ENCODE measurements at regions not wholly inside any gene's neighbourhood (a gene's known extent, or its start where the extent isn't known, plus 50 kb on each side); places are given as distances from the start of the nearest gene placed in this dataset.
"Not testable (repeated sequence)": the region's sequence is repeated elsewhere in the genome, so short reads cannot be mapped to it uniquely, and the experiment has no call there.

- H3K36me3 ChIP-seq (ENCODE audit: low read depth); H3K4me3 ChIP-seq; DNase-seq; intact Hi-C loops (cut with DNase I, micrococcal nuclease); H3K4me1 ChIP-seq (ENCODE audit: low read depth); ATAC-seq; H3K9me3 ChIP-seq: not testable (repeated sequence)
Observed at GRCh38 chrX:149420566-149420965, 84.5 kb downstream of the IDS start.

- TF ChIP-seq CTCF (IDR thresholded peaks at IDR 0.05) = no peak
- Histone ChIP-seq H3K4me3 (no peak overlapping the region), H3K36me3 (ENCODE audit: low read depth) (no peaks in the 10 kb centered on the region), H3K4me1 (ENCODE audit: low read depth) (no peaks in the 10 kb centered on the region), H3K9me3 (no peaks in the 10 kb centered on the region)
- intact Hi-C loops (cut with DNase I, micrococcal nuclease) = no loop called here
- no peak for ATAC-seq
- DNase-seq = no peak
Observed at GRCh38 chrX:149398027-149398426, 107.1 kb downstream of the IDS start.

GRCh38 chrX:149392921-149393320, 112.2 kb downstream of the IDS start:
- no peak for ATAC-seq

GRCh38 chrX:149383852-149384251, 121.3 kb downstream of the IDS start:
- no peak overlapping the region for H3K4me3 ChIP-seq
- DNase-seq = no peak
- no peaks in the 10 kb centered on the region for H3K36me3 ChIP-seq (ENCODE audit: low read depth)
- no peak for ATAC-seq
- no peaks in the 10 kb centered on the region for H3K4me1 ChIP-seq (ENCODE audit: low read depth)
- no peaks in the 10 kb centered on the region for H3K9me3 ChIP-seq
- TF ChIP-seq CTCF (IDR thresholded peaks at IDR 0.05) = no peak
- intact Hi-C loops (cut with DNase I, micrococcal nuclease) = no loop called here

More at GRCh38 chrX:149392921-149393320, 112.2 kb downstream of the IDS start:
- H3K4me3 ChIP-seq = no peak overlapping the region
- no peak for TF ChIP-seq CTCF (IDR thresholded peaks at IDR 0.05)
- no peaks in the 10 kb centered on the region for H3K9me3 ChIP-seq
- DNase-seq = no peak
- intact Hi-C loops (cut with DNase I, micrococcal nuclease) = no loop called here
- no peaks in the 10 kb centered on the region for H3K36me3 ChIP-seq (ENCODE audit: low read depth)
- H3K4me1 ChIP-seq (ENCODE audit: low read depth) = no peaks in the 10 kb centered on the region

GRCh38 chrX:149374751-149375150, 130.4 kb downstream of the IDS start:
- no peak for TF ChIP-seq CTCF (IDR thresholded peaks at IDR 0.05)
- intact Hi-C loops (cut with DNase I, micrococcal nuclease) = no loop called here

GRCh38 chrX:149372866-149373265, 132.2 kb downstream of the IDS start:
- ATAC-seq (no peak), DNase-seq (no peak)
- no peaks in the 10 kb centered on the region for H3K9me3 ChIP-seq
- H3K36me3 ChIP-seq (ENCODE audit: low read depth) = no peaks in the 10 kb centered on the region
- no peak overlapping the region for H3K4me3 ChIP-seq
- intact Hi-C loops (cut with DNase I, micrococcal nuclease) = no loop called here
- H3K4me1 ChIP-seq (ENCODE audit: low read depth) = no peaks in the 10 kb centered on the region
- TF ChIP-seq CTCF (IDR thresholded peaks at IDR 0.05) = no peak

More at GRCh38 chrX:149374751-149375150, 130.4 kb downstream of the IDS start:
- DNase-seq (no peak), ATAC-seq (no peak)
- Histone ChIP-seq H3K36me3 (ENCODE audit: low read depth) (no peaks in the 10 kb centered on the region), H3K9me3 (no peaks in the 10 kb centered on the region), H3K4me1 (ENCODE audit: low read depth) (no peaks in the 10 kb centered on the region), H3K4me3 (no peak overlapping the region)

Measured in mucosa of descending colon (tissue), 3 donors.